ENCODE measurements at regions not wholly inside any gene's neighbourhood (a gene's known extent, or its start where the extent isn't known, plus 50 kb on each side); places are given as distances from the start of the nearest gene placed in this dataset.

GRCh38 chr2:78634425-78634824, 391.1 kb upstream of the REG3G start:
- no peak for DNase-seq

GRCh38 chr2:78644854-78645253, 380.6 kb upstream of the REG3G start:
- no peak for DNase-seq

GRCh38 chr2:78646533-78647364, 378.8 kb upstream of the REG3G start:
- DNase-seq = no peak

- no peak for DNase-seq
These were observed 376.9 kb upstream of the REG3G start for GRCh38 chr2:78648558-78648957.

GRCh38 chr2:78654941-78655340, 370.6 kb upstream of the REG3G start:
- DNase-seq = no peak

GRCh38 chr2:78676921-78677696, 348.4 kb upstream of the REG3G start:
- DNase-seq = no peak

GRCh38 chr2:78677774-78678173, 347.7 kb upstream of the REG3G start:
- DNase-seq = no peak

GRCh38 chr2:78681386-78681785, 344.1 kb upstream of the REG3G start:
- DNase-seq = no peak

GRCh38 chr2:78682781-78683180, 342.7 kb upstream of the REG3G start:
- DNase-seq = no peak

- no peak for DNase-seq
These were observed 338.8 kb upstream of the REG3G start for GRCh38 chr2:78686625-78687153.

- no peak for DNase-seq
These were observed 325.8 kb upstream of the REG3G start for GRCh38 chr2:78699696-78700095.

GRCh38 chr2:78701546-78701945, 324.0 kb upstream of the REG3G start:
- DNase-seq = no peak

GRCh38 chr2:78707776-78708386, 317.6 kb upstream of the REG3G start:
- no peak for DNase-seq

- DNase-seq = no peak
These were observed 314.7 kb upstream of the REG3G start for GRCh38 chr2:78710632-78711375.

GRCh38 chr2:78715293-78715692, 310.2 kb upstream of the REG3G start:
- DNase-seq = no peak

- no peak for DNase-seq
These were observed 307.5 kb upstream of the REG3G start for GRCh38 chr2:78718024-78718423.

- no peak for DNase-seq
These were observed 307.0 kb upstream of the REG3G start for GRCh38 chr2:78718473-78718872.

GRCh38 chr2:78721355-78722033, 304.0 kb upstream of the REG3G start:
- no peak for DNase-seq

- DNase-seq = no peak
These were observed 291.3 kb upstream of the REG3G start for GRCh38 chr2:78734221-78734620.

- no peak for DNase-seq
These were observed 286.2 kb upstream of the REG3G start for GRCh38 chr2:78739282-78739681.

- DNase-seq = no peak
These were observed 275.9 kb upstream of the REG3G start for GRCh38 chr2:78749638-78750037.

- no peak for DNase-seq
These were observed 275.3 kb upstream of the REG3G start for GRCh38 chr2:78750219-78750618.

All from activated CD4-positive, alpha-beta T cell treated with anti-CD3 and anti-CD28 coated beads for 48 hours (primary cell).